ENCODE measurements at regions not wholly inside any gene's neighbourhood (a gene's known extent, or its start where the extent isn't known, plus 50 kb on each side); places are given as distances from the start of the nearest gene placed in this dataset.
"Not testable (repeated sequence)": the region's sequence is repeated elsewhere in the genome, so short reads cannot be mapped to it uniquely, and the experiment has no call there.

DNA sequence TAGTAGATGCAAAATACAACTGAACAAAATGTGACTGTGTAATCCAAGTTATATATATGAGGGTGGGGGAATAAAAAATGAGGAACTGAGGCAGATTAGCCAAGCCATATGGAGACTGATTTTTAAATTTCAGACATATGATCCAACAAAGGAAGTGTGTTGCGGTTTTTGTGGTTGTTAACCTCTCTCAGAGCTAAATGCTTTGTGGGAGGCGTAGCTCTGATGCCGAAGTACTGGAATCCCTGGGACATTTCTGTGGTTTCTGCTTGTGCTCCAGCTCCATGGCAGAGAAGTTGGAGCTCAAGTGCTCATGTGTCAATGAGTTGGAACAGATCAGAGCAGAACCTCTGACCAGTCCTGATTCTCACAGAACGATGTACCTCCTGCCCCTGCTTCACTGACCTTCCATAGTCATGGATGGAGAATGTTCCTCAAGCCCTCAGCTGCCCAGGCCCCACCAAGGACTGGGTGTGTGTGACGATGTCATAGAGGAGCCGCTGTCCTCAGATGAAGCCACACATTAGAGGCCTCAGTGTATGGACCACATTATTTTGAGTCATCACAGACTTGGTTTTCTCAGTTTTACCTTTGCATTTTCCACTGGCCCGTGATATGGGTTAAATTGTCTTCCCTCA lies 107.6 kb downstream of the SOX1 start:
- DNase-seq, result no peak

DNA sequence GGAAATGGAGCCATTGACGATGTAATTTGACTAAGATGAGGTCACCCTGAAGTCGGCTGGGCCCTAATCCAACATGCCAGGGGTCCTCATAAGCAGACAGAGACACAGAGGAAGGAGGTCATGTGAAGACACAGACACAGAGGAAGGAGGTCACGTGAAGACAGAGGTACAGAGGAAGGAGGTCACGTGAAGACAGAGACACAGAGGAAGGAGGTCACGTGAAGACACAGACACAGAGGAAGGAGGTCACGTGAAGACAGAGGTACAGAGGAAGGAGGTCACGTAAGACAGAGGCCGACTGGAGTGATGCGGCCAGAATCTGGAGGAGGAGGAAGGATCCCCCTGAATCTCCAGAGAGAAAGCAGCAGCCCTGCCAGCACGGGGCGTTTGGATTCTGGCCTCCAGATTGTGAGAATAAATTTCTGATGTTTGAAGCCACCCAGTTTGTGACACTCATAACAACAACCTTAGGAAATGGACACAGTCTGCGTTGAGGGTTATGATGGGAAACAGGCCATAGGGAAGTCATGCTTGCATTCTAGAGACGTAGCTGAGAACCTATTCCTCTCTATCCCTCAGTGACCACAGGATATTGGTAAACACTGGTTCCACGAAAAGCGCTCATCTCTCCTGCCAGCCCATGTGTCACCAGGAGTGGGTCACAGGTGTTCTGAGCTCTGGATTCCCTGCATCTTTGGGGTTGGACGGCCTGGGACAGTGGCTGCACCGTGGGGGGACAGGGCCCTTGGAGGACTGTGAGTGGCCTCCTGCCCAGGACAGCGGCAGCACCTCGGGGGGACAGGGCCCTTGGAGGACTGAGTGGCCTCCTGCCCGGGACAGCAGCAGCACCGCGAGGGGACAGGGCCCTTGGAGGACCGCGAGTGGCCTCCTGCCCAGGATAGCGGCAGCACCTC lies 108.5 kb downstream of the SOX1 start:
- no peak for DNase-seq

DNA sequence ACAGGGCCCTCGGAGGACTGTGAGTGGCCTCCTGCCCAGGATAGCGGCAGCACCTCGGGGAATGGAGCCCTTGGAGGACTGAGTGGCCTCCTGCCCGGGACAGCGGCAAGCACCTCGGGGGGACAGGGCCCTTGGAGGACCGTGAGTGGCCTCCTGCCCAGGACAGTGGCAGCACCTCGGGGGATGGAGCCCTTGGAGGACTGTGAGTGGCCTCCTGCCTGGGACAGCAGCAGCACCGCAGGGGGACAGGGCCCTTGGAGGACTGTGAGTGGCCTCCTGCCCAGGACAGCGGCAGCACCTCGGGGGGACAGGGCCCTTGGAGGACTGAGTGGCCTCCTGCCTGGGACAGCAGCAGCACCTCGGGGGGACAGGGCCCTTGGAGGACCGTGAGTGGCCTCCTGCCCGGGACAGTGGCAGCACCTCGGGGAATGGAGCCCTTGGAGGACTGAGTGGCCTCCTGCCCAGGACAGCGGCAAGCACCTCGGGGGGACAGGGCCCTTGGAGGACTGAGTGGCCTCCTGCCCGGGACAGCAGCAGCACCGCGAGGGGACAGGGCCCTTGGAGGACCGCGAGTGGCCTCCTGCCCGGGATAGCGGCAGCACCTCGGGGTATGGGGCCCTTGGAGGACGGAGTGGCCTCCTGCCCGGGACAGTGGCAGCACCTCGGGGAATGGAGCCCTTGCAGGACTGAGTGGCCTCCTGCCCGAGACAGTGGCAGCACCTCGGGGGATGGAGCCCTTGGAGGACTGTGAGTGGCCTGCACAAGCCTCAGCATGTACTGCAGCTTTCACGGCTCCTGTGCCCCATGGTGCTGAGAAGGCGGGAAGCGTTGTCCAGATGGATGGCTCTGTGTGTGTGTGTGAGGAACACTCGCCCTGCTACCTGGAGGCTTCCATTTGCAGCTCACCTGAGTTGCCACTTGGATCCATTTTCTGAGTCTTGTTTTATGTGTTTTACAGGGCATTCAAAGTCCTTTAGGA lies 109.5 kb downstream of the SOX1 start:
- DNase-seq, result not testable (repeated sequence)

DNA sequence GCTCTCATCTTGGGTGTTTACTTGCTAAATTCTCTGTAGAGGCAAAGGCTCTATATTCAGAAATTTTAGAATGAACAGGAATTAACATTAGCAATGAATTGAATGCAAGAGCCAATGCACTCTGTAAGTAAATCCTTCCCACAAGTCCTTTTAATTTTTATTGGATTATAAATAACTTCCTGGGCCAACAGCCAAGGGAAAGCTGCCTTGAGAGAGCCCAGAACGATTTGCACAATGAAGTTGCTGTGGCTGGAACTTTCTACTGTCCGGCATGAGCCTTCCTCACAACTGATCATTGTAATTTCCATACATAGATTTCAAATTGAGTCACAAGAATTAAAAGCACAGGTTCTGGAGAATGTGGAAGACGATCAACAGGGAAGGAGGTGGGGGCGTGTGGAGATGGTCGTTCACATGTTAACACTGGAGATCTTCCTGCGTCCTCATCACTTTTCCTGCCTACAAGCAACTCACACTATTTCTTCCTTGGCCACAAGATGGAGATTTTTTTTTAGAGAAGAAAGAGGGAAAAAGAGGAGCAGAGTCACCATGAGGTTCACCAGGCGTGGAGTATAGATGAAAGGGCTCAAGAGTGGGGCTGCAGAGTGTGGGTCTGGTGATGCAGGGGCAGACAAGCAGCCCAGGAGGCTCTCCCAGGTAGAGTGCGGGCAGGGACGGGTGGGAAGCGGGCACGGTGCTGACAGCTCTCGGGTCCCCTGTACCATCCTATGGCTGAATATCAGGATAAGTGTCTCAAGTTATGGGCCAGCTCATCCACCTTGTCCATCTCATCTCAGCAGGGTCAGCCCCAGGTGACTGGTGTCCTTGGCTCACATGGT lies 110.7 kb downstream of the SOX1 start:
- DNase-seq, result no peak

DNA sequence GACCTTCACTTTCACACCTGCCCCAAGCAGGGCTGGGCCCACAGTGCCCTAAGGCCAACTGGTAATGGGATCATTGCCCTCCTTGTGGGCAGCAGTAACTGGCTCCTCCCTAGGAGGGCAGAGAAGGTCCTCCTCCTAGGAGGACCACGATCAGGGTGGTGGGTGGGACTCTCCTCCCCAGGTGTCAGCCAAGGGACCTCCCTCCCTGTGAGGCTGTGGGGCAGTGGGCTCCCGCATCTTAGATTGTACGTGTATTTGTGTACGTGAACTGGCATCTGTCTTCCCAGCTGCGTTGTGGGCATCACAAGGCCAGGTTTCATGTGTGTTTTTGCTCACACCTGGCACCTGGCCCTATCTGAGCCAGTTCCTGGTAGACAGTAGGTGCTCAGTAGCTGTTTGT lies 111.8 kb downstream of the SOX1 start:
- no peak for DNase-seq

DNA sequence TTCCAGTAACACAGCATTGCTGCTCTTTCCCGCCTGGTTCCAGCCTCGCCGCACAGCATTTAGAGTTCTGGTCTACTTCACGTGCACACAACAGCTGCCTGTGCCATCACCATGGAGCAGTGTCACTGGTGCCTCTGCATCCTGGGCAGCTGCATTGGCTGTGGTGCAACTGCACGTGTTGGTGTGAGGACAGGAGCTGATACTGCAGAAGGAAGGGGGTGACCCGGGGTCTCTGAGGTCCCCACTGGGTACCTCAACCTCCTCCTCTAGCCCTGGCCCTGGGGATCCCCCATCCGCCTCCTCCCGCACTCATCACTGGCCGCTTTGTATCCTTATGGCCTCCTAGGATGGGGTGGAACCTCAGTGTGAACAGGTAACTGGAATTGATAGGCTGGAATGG lies 112.5 kb downstream of the SOX1 start:
- no peak for DNase-seq

DNA sequence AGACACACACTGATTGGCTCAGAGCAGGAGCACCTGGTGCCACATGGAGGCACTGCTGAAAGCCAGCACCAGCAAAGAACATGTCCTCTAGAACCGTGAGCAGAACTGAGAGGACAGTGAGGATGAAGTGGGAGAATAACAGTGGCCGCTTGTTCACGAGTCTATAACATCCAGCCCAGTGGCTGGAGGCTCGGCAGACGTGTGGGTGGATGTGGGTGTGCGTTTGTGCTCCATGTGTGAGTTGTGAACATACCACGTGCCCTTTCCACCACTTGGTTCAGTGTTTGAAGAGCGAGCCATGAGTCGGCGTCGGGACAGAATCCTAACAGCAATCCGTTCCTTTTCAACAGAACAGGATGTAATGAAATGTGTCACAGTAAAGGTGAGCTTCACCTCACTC lies 113.0 kb downstream of the SOX1 start:
- DNase-seq, result no peak

DNA sequence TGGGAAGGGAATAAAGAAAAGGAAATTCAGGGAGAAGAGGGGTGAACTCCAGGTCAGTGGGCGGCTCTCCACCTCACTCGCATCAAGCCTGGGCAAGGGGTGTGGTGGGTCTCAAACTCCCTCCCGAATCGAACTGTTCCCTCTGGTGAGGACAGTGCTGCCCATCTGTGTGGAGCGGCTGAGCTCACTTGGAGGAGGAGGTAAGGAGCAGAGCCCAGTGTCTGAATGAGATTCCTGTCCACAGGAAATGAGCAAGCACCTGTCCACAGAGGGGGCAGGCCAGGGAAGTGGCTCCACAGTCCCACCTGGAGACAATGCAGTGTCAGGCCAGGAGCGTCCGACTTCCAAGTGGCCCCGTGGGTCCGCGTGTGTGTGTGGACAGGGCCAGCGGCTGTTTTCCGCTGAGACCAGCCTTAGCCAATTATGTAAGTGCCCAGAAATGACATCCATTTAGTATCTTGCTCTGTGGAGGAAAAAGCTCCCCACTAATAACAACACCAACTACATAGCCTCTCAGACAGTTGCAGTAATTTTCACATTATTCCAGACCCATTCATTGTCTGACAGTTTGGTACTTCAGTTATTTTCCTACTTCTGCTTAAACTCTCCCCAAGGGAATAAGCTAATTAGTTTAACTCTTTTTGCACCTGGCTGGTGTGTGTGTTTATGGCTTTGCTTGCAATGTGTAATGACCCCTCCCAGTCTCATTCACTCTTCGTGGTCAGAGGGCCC lies 114.6 kb downstream of the SOX1 start:
- no peak for DNase-seq

DNA sequence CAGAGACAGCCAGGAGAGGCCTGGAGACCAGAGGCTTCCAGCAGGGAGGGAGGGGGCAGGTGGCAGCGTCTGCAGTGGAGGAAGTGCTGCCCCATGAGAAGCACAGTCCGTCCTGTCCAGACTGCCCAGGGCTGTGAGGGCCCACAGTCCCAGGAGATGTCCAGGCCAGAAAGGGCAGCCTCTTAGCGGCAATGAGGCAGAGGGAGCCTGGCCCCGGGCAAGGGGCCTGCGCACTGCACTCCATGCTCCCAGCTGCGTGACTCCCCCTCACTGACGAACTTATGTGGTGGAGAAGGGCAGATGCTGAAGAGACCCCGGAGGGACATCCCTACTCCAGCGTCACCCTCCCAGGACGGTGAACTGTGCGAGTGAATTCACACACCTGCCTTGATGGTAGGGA lies 115.3 kb downstream of the SOX1 start:
- DNase-seq, result no peak

DNA sequence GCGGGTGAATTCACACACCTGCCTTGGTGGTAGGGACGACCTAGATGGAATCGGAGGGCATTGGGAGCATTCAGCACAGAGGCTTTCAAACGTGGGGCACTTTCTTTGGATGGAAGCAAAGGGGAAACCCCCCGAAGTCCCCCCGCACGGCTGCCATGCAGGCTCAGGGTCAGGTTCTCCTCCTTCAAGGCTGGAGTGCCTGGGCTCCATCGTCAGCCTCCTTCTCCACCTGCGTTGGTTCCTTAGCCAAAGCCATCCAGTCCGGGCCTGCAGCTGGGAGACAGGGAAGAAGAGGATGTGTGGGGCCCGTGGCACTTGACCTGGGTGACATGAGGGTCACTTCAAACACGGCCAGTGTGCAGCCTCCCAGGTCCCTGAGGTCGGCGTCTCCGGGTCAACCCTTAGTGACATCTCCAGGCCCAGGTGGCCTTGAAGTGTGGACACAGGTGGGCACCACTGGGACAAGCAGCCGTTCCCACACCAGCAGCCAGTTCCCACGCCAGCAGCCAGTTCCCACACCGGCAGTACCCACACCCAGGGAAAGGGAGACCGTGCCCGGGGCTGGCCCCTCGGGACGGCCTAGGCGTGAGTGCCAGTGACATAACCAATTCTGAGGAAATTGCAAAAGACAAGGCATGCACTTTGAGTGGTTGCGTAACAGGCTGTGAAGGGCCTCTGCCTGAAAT lies 116.0 kb downstream of the SOX1 start:
- no peak for DNase-seq

DNA sequence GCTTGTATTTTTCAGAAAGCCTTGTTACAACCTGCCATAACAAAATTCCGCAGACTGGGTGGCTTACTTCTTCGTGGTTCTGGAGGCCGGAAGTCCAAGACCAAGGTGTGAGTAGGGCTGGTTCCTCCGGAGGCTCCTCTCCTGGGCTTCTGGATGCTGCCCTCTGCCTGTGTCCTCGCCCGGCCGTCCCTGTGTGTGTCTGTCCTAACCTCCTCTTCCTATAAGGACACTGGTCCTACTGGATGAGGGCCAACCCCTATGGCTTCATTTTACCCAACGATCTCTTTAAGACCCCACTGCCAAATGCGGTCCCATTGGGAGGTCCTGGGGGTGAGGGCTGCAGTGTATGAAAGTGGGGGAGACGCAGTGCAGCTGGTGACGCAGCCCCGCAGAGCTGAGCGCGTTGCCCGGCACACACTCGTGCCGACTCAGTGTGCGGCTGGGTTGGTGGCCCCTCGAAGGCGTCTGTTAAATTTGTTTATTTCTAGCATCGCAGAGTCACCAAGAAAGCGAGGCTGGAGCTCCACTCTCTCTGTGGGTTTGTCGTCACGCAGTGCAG lies 116.7 kb downstream of the SOX1 start:
- DNase-seq, result no peak

DNA sequence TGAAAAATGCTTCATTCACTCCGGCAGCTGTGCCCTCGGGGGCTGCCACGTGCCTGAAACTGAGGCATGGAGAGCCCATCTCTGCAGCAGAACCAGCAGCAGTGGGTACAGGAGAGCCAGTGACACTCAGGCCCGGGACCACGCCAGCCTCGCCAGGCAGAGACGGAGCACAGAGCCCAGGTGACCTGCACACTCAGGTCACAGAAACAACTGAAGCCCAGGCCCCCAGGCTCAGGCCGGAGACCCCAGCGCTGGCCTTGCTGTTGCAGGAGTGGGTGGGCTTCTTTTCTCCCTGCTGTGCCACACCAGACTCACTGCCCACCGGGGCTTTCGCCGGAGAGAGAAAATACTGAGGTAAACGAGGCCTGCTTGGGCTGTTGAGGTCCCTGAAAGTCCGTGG lies 117.3 kb downstream of the SOX1 start:
- no peak for DNase-seq

DNA sequence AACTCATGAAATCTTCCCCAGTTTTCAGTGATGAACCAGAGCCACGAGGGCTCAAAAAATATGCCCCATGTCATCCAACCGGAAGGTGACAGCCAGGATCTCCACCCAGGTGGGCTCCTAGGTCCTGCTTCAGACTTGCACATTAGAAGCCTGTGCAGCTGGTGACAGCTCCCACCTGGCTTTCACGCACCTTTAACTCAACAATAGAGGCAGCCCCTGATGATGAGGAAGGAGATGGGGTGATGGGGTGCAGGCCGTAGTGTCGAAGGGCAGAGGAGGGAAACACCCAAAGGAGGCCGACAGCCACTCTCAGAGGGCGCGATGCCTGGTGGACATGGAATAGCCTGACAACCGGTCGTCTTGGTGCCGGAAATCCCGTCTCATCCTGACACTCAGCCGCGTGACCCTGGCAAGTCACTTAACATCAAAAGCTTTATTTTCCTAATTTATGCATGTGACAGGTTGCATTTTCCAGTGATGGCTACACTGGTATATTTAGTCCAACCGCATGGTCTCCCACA lies 118.0 kb downstream of the SOX1 start:
- DNase-seq, result no peak

DNA sequence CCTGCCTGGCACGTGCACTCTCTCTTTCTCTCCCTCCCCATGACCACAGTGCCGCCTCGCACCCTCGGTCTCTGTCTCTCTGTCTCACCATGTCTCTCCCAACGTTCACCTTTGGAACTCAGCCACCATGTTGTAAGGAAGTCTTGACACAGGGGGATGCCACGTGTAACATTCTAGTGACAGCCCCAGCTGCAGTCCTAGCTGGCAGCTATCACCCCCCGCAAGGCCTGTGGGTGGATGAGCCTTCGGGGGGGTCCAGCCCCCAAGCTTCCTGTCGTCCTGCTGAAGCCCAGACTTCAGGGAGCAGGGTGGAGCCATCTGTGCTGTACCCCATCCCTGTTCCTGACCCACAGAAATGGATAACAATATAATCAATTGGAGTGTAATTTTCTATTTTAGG lies 118.5 kb downstream of the SOX1 start:
- no peak for DNase-seq

DNA sequence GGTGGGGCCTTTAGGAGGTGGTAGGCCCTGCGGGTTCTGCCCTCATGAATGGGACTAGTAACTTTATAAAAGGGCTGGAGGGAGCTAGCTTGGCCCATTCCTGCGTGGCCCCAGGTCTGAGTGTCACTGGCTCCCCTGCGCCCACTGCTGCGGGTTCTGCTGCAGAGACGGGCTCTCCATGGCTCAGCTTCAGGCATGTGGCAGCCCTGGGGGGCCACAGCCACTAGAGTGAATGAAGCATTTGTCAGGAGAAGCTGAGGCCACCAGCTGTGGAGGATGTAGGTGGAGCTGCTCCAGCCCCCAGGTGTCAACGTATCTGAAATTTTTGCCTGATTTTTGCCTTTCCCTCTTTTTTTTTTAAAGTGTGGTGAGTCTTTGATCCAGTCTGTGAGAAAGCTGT lies 119.1 kb downstream of the SOX1 start:
- DNase-seq, result no peak

DNA sequence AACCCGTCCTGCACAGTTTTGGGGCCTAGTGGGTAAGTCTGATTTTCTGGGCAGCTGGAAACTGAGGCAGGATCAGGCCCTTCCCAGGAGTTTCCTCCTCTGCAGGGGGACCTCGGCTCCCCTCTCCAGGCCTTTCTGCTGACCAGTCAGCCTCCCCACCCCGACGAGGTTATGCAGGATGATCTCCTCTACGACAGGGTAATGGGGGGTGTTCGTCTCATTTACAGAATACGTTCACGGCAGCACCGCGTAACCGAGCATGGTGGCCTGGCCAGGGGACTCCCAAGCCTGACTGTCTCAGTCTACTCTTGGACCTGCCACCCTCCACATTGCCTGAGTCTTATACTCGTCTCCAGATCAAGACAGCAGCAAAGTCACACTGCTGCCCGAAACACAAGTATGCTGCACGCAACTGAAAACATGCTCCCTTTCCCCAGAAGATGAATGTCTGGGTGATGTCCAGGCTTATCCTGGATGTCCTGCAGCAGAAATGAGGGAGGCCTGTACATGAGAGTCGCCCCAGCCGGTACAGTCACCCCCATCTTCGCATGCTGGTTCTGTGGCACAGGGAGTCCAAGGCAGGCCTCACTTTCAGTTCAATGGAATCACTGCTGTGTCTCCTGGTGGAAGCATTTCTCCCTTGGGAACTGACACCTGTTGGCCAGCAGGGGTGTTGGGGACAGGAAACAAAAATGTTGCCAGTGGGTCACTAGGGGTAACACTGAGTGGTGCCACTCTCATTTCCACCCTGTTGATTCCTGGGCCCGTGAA lies 120.8 kb downstream of the SOX1 start:
- DNase-seq, result no peak

DNA sequence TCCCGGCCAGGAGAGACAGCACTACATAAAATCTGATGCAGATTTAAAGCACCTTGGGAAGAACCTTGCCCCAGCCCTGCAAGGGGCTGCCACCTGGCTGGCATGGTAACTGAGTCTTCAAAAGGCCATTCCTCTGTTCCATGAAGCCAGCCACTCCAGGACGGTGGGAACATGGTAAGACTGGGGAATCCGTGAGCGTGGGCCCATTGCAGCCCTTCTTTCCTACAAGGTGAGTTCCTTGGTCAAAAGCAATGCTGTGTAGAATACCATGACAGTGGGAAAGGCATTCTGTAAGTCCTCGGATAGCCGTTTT lies 121.3 kb downstream of the SOX1 start:
- no peak for DNase-seq

DNA sequence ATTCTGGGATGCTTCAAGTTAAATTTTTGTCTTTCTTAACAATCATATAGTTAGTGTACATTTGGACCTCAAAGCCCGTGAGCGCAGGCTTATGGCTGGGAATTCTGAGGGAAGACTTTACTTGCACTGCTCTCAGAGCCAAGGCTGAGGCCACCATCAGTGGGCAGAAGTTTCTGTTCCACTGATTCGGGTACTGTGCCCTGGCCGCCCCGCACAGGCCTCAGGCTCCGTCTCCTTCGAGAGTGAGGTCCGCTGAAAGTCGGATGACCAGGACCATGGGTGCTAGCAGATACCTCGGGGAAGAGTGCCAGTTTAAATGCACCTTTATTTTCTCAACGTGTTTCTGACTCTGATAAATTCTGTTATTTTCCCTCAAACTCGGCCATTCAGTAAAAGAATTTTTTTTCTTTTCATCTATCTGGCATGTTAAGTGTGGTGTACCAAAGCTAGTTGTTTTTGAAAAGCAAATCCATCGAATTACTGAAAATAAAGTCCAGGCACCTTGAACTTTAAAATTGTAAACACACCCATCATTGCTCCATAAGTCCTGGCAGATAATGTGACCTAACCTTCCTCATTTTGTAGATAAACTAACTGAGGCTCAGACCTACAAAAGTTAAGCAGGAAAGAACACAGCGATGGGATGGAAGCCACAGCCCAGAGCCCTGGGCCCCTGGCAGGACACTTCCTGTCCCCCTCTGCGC lies 126.7 kb downstream of the SOX1 start:
- DNase-seq, result no peak

DNA sequence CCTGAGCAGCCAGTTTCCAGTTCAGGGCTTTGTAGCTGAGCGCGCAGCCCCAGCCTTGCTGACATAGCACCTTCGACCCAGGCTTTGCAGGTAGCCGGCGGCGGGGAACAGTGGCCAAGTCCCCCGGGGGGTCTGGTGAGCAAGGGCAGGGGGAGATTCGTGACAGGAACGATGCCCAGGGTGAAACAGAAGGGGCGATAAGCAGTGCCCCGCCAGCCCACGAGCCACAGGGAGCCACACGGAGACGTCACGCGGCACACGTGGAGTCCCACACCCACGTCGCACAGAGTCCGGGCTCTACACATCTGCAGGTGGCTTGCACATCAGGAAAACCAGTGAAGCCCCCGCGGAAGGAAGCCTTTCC lies 127.2 kb downstream of the SOX1 start:
- no peak for DNase-seq

Measured in C1 segment of cervical spinal cord (tissue), 14 donors.